SU-DHL-6 (cell line): ENCODE measurements at regions not wholly inside any gene's neighbourhood (a gene's known extent, or its start where the extent isn't known, plus 50 kb on each side); places are given as distances from the start of the nearest gene placed in this dataset.

Experiments
- H2AFZ ChIP-seq: fragments of 200-600 bp; sonication (generic); 2 replicates; pipeline ENCODE4 v1.6.1; 2014; ENCODE audit warnings: low read depth, mild to moderate bottlenecking, moderate library complexity, mixed read lengths, antibody characterized with exemption, low read length; ENCODE audit not compliant: severe bottlenecking
- H3F3A ChIP-seq: fragments of 200-600 bp; shearing (Covaris generic); 2 replicates; pipeline ENCODE4 v1.6.0; 2016; ENCODE audit warnings: antibody characterized with exemption, mild to moderate bottlenecking; ENCODE audit not compliant: insufficient read depth
- H3K27ac ChIP-seq: fragments of 200-600 bp; sonication (generic); 2 replicates; pipeline ENCODE4 v1.5.1; 2016; ENCODE audit warnings: low read depth, mild to moderate bottlenecking, low read length, moderate library complexity, mixed read lengths
- H3K27me3 ChIP-seq: fragments of 200-600 bp; sonication (generic), shearing (Covaris generic); 2 replicates; pipeline ENCODE4 v1.6.0; 2014; ENCODE audit warnings: mild to moderate bottlenecking, low read length
- H3K36me3 ChIP-seq: fragments of 200-600 bp; sonication (generic); 2 replicates; pipeline ENCODE4 v1.6.1; 2014; ENCODE audit warnings: mild to moderate bottlenecking, low read length, mixed read lengths
- H3K4me2 ChIP-seq: fragments of 300-600, 200-600 bp; shearing (Covaris generic), sonication (generic); 2 replicates; pipeline ENCODE4 v1.6.0; 2014; ENCODE audit warnings: low read length, low read depth, mild to moderate bottlenecking; ENCODE audit not compliant: poor library complexity, severe bottlenecking
- H3K4me3 ChIP-seq: fragments of 200-600 bp; sonication (generic); 2 replicates; pipeline ENCODE4 v1.5.1; 2014; ENCODE audit warnings: antibody characterized with exemption, low read length, mild to moderate bottlenecking, mixed read lengths; ENCODE audit not compliant: insufficient read depth, poor library complexity, severe bottlenecking
- H3K79me2 ChIP-seq: fragments of 200-600 bp; sonication (generic); 2 replicates; pipeline ENCODE4 v1.6.1; 2014; ENCODE audit warnings: mild to moderate bottlenecking, low read length, moderate library complexity; ENCODE audit not compliant: insufficient read depth
- H3K9ac ChIP-seq: fragments of 200-600 bp; sonication (generic); 2 replicates; pipeline ENCODE4 v1.7.0; 2014; ENCODE audit warnings: mild to moderate bottlenecking, low read length
- H3K9me2 ChIP-seq: fragments of 200-600 bp; sonication (generic); replicated peaks from 2 replicates; pipeline ENCODE4 v1.6.1; 2014; ENCODE audit warnings: low read length; ENCODE audit not compliant: insufficient read depth
- H3K9me3 ChIP-seq: fragments of 200-600 bp; sonication (generic); 2 replicates; pipeline ENCODE4 v1.6.1; 2014; ENCODE audit warnings: low read length, mixed read lengths; ENCODE audit not compliant: insufficient read depth
- H4K20me1 ChIP-seq: fragments of 200-600 bp; sonication (generic); 2 replicates; pipeline ENCODE4 v1.6.1; 2014; ENCODE audit warnings: low read depth, mild to moderate bottlenecking, antibody characterized with exemption, low read length, moderate library complexity, mixed read lengths
- CTCF ChIP-seq: fragments of 200-600 bp; sonication (generic); IDR thresholded peaks from one replicate; pipeline ENCODE4 v1.5.1; 2017; ENCODE audit warnings: antibody characterized with exemption, mild to moderate bottlenecking, low read length, moderate library complexity; ENCODE audit not compliant: insufficient read depth, poor library complexity, severe bottlenecking
- EZH2phosphoT487 ChIP-seq: fragments of 200-600 bp; sonication (generic), shearing (Covaris generic); conservative IDR thresholded peaks from 2 replicates; pipeline ENCODE4 v1.6.1; 2018; ENCODE audit warnings: mild to moderate bottlenecking, antibody characterized with exemption, low read length, moderate library complexity, mixed read lengths

GRCh38 chr3:35931867-35932266, 292.5 kb downstream of the ARPP21 start:
- Histone ChIP-seq H3K4me3 (no peak overlapping the region), H3K9me3 (no peaks in the 10 kb centered on the region), H3K9ac (no peak overlapping the region), H3F3A (no peaks in the 10 kb centered on the region), H3K9me2 (no peaks in the 10 kb centered on the region), H3K36me3 (no peaks in the 10 kb centered on the region), H2AFZ (no peak overlapping the region), H3K27ac (no peak overlapping the region), H3K27me3 (no peaks in the 10 kb centered on the region), H4K20me1 (no peaks in the 10 kb centered on the region), H3K4me2 (no peak overlapping the region), H3K79me2 (no peaks in the 10 kb centered on the region)
- TF ChIP-seq EZH2phosphoT487 = no peak
- no peak for TF ChIP-seq CTCF

GRCh38 chr3:35932995-35933394, 293.7 kb downstream of the ARPP21 start:
- H3K27ac ChIP-seq = no peak overlapping the region
- no peaks in the 10 kb centered on the region for H3K27me3 ChIP-seq
- H3K79me2 ChIP-seq = no peaks in the 10 kb centered on the region
- no peaks in the 10 kb centered on the region for H3K36me3 ChIP-seq
- H2AFZ ChIP-seq = no peak overlapping the region
- H3F3A ChIP-seq = no peaks in the 10 kb centered on the region
- no peaks in the 10 kb centered on the region for H3K9me2 ChIP-seq
- no peaks in the 10 kb centered on the region for H4K20me1 ChIP-seq
- no peak overlapping the region for H3K4me3 ChIP-seq
- no peaks in the 10 kb centered on the region for H3K9me3 ChIP-seq
- H3K9ac ChIP-seq = no peak overlapping the region
- no peak overlapping the region for H3K4me2 ChIP-seq
- no peak for TF ChIP-seq EZH2phosphoT487
- TF ChIP-seq CTCF = no peak

- Histone ChIP-seq H3K9ac (no peak overlapping the region), H3K79me2 (no peaks in the 10 kb centered on the region), H3F3A (no peaks in the 10 kb centered on the region), H3K9me3 (no peaks in the 10 kb centered on the region), H3K4me2 (no peak overlapping the region), H2AFZ (no peak overlapping the region), H3K36me3 (no peaks in the 10 kb centered on the region), H3K4me3 (no peak overlapping the region), H3K9me2 (no peaks in the 10 kb centered on the region), H3K27ac (no peak overlapping the region), H4K20me1 (no peaks in the 10 kb centered on the region), H3K27me3 (no peaks in the 10 kb centered on the region)
- TF ChIP-seq CTCF = no peak
- TF ChIP-seq EZH2phosphoT487 = no peak
Measured at GRCh38 chr3:35936571-35936970, 297.2 kb downstream of the ARPP21 start.
